ENCODE measurements at regions not wholly inside any gene's neighbourhood (a gene's known extent, or its start where the extent isn't known, plus 50 kb on each side); places are given as distances from the start of the nearest gene placed in this dataset.
"Not testable (repeated sequence)": the region's sequence is repeated elsewhere in the genome, so short reads cannot be mapped to it uniquely, and the experiment has no call there.

GRCh38 chr16:29265255-29265853, 141.2 kb downstream of the NPIPB11 start (continued):
- peak; percentile 75 for TF ChIP-seq HDAC2 (CRISPR knock-in tag; IDR thresholded peaks at IDR 0.05)
- peak; percentile 73 for TF ChIP-seq PATZ1 (CRISPR knock-in tag; IDR thresholded peaks at IDR 0.05)
- 0 out of 2 replicates have a peak, but pooled peaks have one; percentile 22 for TF ChIP-seq ATF1 (CRISPR knock-in tag; IDR thresholded peaks at IDR 0.05)
- TF ChIP-seq, protein P1, sequence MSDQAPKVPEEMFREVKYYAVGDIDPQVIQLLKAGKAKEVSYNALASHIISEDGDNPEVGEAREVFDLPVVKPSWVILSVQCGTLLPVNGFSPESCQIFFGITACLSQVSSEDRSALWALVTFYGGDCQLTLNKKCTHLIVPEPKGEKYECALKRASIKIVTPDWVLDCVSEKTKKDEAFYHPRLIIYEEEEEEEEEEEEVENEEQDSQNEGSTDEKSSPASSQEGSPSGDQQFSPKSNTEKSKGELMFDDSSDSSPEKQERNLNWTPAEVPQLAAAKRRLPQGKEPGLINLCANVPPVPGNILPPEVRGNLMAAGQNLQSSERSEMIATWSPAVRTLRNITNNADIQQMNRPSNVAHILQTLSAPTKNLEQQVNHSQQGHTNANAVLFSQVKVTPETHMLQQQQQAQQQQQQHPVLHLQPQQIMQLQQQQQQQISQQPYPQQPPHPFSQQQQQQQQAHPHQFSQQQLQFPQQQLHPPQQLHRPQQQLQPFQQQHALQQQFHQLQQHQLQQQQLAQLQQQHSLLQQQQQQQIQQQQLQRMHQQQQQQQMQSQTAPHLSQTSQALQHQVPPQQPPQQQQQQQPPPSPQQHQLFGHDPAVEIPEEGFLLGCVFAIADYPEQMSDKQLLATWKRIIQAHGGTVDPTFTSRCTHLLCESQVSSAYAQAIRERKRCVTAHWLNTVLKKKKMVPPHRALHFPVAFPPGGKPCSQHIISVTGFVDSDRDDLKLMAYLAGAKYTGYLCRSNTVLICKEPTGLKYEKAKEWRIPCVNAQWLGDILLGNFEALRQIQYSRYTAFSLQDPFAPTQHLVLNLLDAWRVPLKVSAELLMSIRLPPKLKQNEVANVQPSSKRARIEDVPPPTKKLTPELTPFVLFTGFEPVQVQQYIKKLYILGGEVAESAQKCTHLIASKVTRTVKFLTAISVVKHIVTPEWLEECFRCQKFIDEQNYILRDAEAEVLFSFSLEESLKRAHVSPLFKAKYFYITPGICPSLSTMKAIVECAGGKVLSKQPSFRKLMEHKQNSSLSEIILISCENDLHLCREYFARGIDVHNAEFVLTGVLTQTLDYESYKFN (CRISPR knock-in tag; conservative IDR thresholded peaks at IDR 0.05), result peak; percentile 52
- TF ChIP-seq RXRA (CRISPR knock-in tag; IDR thresholded peaks at IDR 0.05), result peak; percentile 88; the same call in 1 of the 2 replicates
- TF ChIP-seq, protein P2, sequence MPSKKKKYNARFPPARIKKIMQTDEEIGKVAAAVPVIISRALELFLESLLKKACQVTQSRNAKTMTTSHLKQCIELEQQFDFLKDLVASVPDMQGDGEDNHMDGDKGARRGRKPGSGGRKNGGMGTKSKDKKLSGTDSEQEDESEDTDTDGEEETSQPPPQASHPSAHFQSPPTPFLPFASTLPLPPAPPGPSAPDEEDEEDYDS (CRISPR knock-in tag; IDR thresholded peaks at IDR 0.05), result 0 out of 2 replicates have a peak, but pooled peaks have one; percentile 21
- peak; percentile 56 for TF ChIP-seq FOXA3 (CRISPR knock-in tag; IDR thresholded peaks at IDR 0.05)
- TF ChIP-seq ZSCAN9 (CRISPR knock-in tag; IDR thresholded peaks at IDR 0.05; ENCODE audit: borderline replicate concordance), result peak; percentile 30; the same call in 1 of the 2 replicates
- TF ChIP-seq, protein P3, sequence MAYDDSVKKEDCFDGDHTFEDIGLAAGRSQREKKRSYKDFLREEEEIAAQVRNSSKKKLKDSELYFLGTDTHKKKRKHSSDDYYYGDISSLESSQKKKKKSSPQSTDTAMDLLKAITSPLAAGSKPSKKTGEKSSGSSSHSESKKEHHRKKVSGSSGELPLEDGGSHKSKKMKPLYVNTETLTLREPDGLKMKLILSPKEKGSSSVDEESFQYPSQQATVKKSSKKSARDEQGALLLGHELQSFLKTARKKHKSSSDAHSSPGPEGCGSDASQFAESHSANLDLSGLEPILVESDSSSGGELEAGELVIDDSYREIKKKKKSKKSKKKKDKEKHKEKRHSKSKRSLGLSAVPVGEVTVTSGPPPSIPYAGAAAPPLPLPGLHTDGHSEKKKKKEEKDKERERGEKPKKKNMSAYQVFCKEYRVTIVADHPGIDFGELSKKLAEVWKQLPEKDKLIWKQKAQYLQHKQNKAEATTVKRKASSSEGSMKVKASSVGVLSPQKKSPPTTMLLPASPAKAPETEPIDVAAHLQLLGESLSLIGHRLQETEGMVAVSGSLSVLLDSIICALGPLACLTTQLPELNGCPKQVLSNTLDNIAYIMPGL (CRISPR knock-in tag; IDR thresholded peaks at IDR 0.05; ENCODE audit: borderline replicate concordance in 1 of 2, low read depth in 1 of 2), result peak in 1 of 2 experiments; percentile 53; a peak in 1 of 4 replicates
- 0 out of 2 replicates have a peak, but pooled peaks have one; percentile 32 for TF ChIP-seq ZFP1 (CRISPR knock-in tag; IDR thresholded peaks at IDR 0.05)
- peak; percentile 84 for TF ChIP-seq SKIL (CRISPR knock-in tag; IDR thresholded peaks at IDR 0.05; ENCODE audit: borderline replicate concordance)
- TF ChIP-seq SOX6 (IDR thresholded peaks at IDR 0.05), result not testable (repeated sequence)
- 0 out of 2 replicates have a peak, but pooled peaks have one; percentile 39 for TF ChIP-seq SOX6 (CRISPR knock-in tag; IDR thresholded peaks at IDR 0.05)
- peak; percentile 59 for TF ChIP-seq TEAD3 (CRISPR knock-in tag; optimal IDR thresholded peaks at IDR 0.05; ENCODE audit: borderline replicate concordance)
- peak; percentile 55; the same call in 1 of the 2 replicates for TF ChIP-seq UBTF (CRISPR knock-in tag; IDR thresholded peaks at IDR 0.05)
- TF ChIP-seq ZNF614 (CRISPR knock-in tag; IDR thresholded peaks at IDR 0.05; ENCODE audit: borderline replicate concordance), result 0 out of 2 replicates have a peak, but pooled peaks have one; percentile 37

Measured in HepG2 (cell line).